Activated naive CD8-positive, alpha-beta T cell treated with anti-CD3 and anti-CD28 coated beads, Interleukin-2, amount 10 ng/mL, durations not matched to agents 7 days and 5 days (primary cell): ENCODE measurements at regions not wholly inside any gene's neighbourhood (a gene's known extent, or its start where the extent isn't known, plus 50 kb on each side); places are given as distances from the start of the nearest gene placed in this dataset.

Source experiments
- ATAC-seq: fragments of 150-1000 bp; cut with Tn5 transposase; one replicate; pipeline ENCODE4 v1.10.0; 2021; ENCODE audit warnings: low read depth, moderate library complexity
- POLR2A ChIA-PET: fragments of 350-600 bp; sonication (Branson Sonifier 250); formaldehyde crosslinking; loops from one replicate; lab custom pipeline; 2021; ENCODE audit warnings: antibody characterized with exemption; lab: Charles Lee
- DNase-seq: peaks from one replicate; pipeline ENCODE4 v3.0.0; 2021
- H3K27ac Mint-ChIP-seq: one replicate; pipeline ENCODE4 v1.8.0; 2022; ENCODE audit warnings: mild to moderate bottlenecking, mixed read lengths
- H3K27me3 Mint-ChIP-seq: one replicate; pipeline ENCODE4 v1.8.0; 2022; ENCODE audit warnings: mild to moderate bottlenecking, moderate library complexity, mixed read lengths
- H3K36me3 Mint-ChIP-seq: one replicate; pipeline ENCODE4 v1.8.0; 2021; ENCODE audit warnings: mild to moderate bottlenecking, mixed read lengths
- H3K4me1 Mint-ChIP-seq: one replicate; pipeline ENCODE4 v1.8.0; 2021; ENCODE audit warnings: mixed read lengths
- H3K4me3 Mint-ChIP-seq: one replicate; pipeline ENCODE4 v1.8.0; 2022; ENCODE audit warnings: mild to moderate bottlenecking, moderate library complexity, mixed read lengths
- H3K9me3 Mint-ChIP-seq: one replicate; pipeline ENCODE4 v1.8.0; 2021; ENCODE audit warnings: mixed read lengths

- no peaks in the 10 kb centered on the region for H3K36me3 Mint-ChIP-seq
- H3K9me3 Mint-ChIP-seq = peaks cover 1% of the 10 kb centered on the region
- POLR2A ChIA-PET = no interaction called here
- peaks cover 2% of the 10 kb centered on the region for H3K27me3 Mint-ChIP-seq
- no peak overlapping the region for H3K4me3 Mint-ChIP-seq
- no peaks in the 10 kb centered on the region for H3K4me1 Mint-ChIP-seq
- DNase-seq (no peak), ATAC-seq (no peak)
- no peak overlapping the region for H3K27ac Mint-ChIP-seq
These were observed 120.1 kb upstream of the CHST15 start for GRCh38 chr10:124213471-124213870.

DNA sequence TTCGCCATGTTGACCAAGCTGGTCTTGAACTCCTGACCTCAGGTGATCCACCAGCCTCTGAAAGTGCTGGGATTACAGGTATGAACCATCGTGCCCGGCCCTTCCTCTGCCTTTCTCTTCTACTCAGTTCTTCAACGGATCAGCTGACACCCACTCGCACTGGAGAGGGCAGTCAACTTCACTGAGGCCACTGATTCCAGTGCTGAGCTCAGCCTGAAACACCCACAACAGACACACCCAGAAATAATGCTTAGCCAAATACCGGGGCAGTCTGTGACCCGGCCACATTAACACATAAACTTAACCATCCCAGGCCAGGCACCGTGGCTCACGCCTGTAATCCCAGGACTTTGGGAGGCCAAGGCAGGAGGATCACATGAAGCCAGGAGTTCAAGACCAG lies 119.3 kb upstream of the CHST15 start:
- H3K27me3 Mint-ChIP-seq = peaks cover 2% of the 10 kb centered on the region
- no peak for ATAC-seq
- no peaks in the 10 kb centered on the region for H3K4me1 Mint-ChIP-seq
- H3K4me3 Mint-ChIP-seq = no peak overlapping the region
- POLR2A ChIA-PET = no interaction called here
- H3K27ac Mint-ChIP-seq = no peak overlapping the region
- H3K9me3 Mint-ChIP-seq = peaks cover 1% of the 10 kb centered on the region
- no peak for DNase-seq
- no peaks in the 10 kb centered on the region for H3K36me3 Mint-ChIP-seq

DNA sequence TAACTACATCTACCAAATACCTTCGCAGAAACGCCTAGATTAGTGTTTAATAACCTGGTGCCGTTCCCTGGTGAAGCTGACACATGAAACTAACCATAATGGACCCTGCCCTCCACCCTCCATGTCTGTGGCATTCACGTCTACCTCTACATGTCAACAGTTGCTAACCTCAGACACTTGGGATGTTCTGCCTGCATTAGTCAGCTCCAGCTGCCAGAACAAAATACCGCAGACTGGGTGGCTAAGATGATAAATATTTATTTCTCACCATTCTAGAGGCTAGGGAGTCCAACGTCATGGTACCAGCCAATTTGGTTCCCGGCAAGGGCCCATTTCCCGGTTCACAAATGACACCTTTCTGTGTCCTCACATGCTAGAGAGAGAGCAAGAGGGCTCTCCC lies 118.5 kb upstream of the CHST15 start:
- Mint-ChIP-seq H3K27me3 (peaks cover 5% of the 10 kb centered on the region), H3K27ac (no peak overlapping the region), H3K9me3 (peaks cover 3% of the 10 kb centered on the region), H3K4me3 (no peak overlapping the region), H3K4me1 (no peaks in the 10 kb centered on the region), H3K36me3 (no peaks in the 10 kb centered on the region)
- POLR2A ChIA-PET = interaction anchor here (0.6 kb wide), 1 partner anchor 738 kb away, joined by 4 read pairs; no protein-coding TSS in a partner anchor
- no peak for DNase-seq
- no peak for ATAC-seq

- Mint-ChIP-seq H3K36me3 (no peaks in the 10 kb centered on the region), H3K9me3 (peaks cover 3% of the 10 kb centered on the region), H3K4me1 (no peaks in the 10 kb centered on the region), H3K27me3 (peaks cover 3% of the 10 kb centered on the region), H3K27ac (no peak overlapping the region), H3K4me3 (no peak overlapping the region)
- no peak for DNase-seq
- no peak for ATAC-seq
- POLR2A ChIA-PET = no interaction called here
These were observed 116.9 kb upstream of the CHST15 start for GRCh38 chr10:124210263-124210662.

GRCh38 chr10:124207391-124207790 lies 114.0 kb upstream of the CHST15 start:
- Mint-ChIP-seq H3K36me3 (no peaks in the 10 kb centered on the region), H3K27me3 (peaks cover 5% of the 10 kb centered on the region), H3K27ac (no peak overlapping the region), H3K4me1 (no peaks in the 10 kb centered on the region), H3K9me3 (peaks cover 2% of the 10 kb centered on the region), H3K4me3 (no peak overlapping the region)
- DNase-seq = no peak
- POLR2A ChIA-PET = no interaction called here
- ATAC-seq = no peak

DNA sequence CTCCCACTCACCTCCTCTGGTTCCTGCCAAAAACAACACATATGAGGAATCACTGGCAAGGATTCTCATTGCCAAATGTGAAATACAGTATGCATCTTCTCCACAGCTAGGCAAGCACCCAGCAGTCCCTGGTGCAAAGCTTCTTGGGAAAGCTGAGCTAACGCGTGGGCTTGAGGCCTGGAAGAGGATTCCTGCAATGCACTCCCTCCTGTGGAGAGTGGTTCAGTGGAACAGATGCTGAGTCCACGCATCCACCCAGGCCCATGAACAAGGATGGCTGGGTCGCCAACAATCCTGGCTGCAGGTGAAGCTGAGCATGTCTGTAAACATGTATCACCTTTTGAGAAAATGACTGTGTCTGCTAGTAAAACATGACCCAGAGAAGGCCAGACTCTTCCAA lies 113.2 kb upstream of the CHST15 start:
- Mint-ChIP-seq H3K27ac (no peak overlapping the region), H3K36me3 (no peaks in the 10 kb centered on the region), H3K27me3 (peaks cover 7% of the 10 kb centered on the region), H3K4me3 (no peak overlapping the region), H3K4me1 (no peaks in the 10 kb centered on the region), H3K9me3 (peaks cover 2% of the 10 kb centered on the region)
- no peak for DNase-seq
- POLR2A ChIA-PET = no interaction called here
- ATAC-seq = no peak

GRCh38 chr10:124205432-124205831 lies 112.0 kb upstream of the CHST15 start:
- no peaks in the 10 kb centered on the region for H3K36me3 Mint-ChIP-seq
- H3K9me3 Mint-ChIP-seq = peaks cover 2% of the 10 kb centered on the region
- ATAC-seq (no peak), DNase-seq (no peak)
- H3K27ac Mint-ChIP-seq = no peak overlapping the region
- POLR2A ChIA-PET = no interaction called here
- H3K27me3 Mint-ChIP-seq = peaks cover 7% of the 10 kb centered on the region
- H3K4me1 Mint-ChIP-seq = no peaks in the 10 kb centered on the region
- no peak overlapping the region for H3K4me3 Mint-ChIP-seq

GRCh38 chr10:124204726-124205125 lies 111.3 kb upstream of the CHST15 start:
- H3K9me3 Mint-ChIP-seq = peaks cover 2% of the 10 kb centered on the region
- no peak overlapping the region for H3K4me3 Mint-ChIP-seq
- H3K27me3 Mint-ChIP-seq = peaks cover 7% of the 10 kb centered on the region
- H3K36me3 Mint-ChIP-seq = no peaks in the 10 kb centered on the region
- H3K4me1 Mint-ChIP-seq = no peaks in the 10 kb centered on the region
- DNase-seq (no peak), ATAC-seq (no peak)
- no peak overlapping the region for H3K27ac Mint-ChIP-seq
- POLR2A ChIA-PET = interaction anchor here (0.5 kb wide), 1 partner anchor 250 kb away, joined by 5 read pairs; no protein-coding TSS in a partner anchor

DNA sequence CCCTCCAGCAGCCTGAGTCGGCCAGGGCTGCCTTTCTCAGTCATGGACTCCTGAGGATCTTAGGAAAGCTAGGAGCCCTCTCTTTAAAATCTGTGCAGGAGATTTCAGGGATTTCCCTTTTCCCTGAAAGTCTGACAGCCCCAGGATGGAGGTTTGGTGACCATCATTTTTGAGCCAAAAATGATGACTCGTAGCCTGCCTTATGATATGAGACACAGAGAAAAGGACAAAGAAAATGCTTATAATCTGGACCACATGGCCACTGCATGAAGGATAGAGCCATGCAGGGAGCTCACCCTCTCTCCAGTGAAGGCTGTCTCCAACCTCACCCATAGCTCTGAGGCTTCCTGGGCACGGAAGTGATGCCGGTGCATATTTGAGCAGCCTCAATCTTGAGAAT lies 106.6 kb upstream of the CHST15 start:
- no peak overlapping the region for H3K27ac Mint-ChIP-seq

DNA sequence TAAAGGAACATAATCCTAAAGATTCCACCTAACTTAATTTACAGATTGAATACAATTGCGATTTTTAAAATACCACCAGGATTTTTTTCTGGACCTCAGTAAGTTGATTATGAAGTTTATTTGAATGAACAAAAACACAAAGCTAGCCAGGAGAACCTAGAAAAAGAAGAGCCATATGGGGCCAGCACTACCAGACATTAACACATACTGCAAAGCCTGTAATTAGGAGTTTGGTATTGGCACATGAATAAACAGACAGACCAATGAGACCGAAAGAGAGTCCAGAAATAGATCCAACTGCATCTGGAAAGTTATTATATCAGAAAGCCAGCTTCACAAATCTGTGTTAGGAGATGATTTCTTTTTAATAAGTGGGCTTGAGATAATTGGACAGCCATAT lies 105.5 kb upstream of the CHST15 start:
- no peaks in the 10 kb centered on the region for H3K36me3 Mint-ChIP-seq
- H3K4me3 Mint-ChIP-seq = no peak overlapping the region
- H3K27me3 Mint-ChIP-seq = peaks cover 8% of the 10 kb centered on the region
- no peak overlapping the region for H3K27ac Mint-ChIP-seq
- peaks cover 3% of the 10 kb centered on the region for H3K4me1 Mint-ChIP-seq
- ATAC-seq (no peak), DNase-seq (no peak)
- H3K9me3 Mint-ChIP-seq = no peaks in the 10 kb centered on the region
- POLR2A ChIA-PET = no interaction called here

More for the DNA sequence above, 106.6 kb upstream of the CHST15 start:
- H3K36me3 Mint-ChIP-seq = no peaks in the 10 kb centered on the region
- POLR2A ChIA-PET = no interaction called here
- H3K4me3 Mint-ChIP-seq = no peak overlapping the region
- no peaks in the 10 kb centered on the region for H3K9me3 Mint-ChIP-seq
- H3K27me3 Mint-ChIP-seq = peaks cover 8% of the 10 kb centered on the region
- no peak for ATAC-seq
- no peak for DNase-seq
- H3K4me1 Mint-ChIP-seq = peaks cover 3% of the 10 kb centered on the region

DNA sequence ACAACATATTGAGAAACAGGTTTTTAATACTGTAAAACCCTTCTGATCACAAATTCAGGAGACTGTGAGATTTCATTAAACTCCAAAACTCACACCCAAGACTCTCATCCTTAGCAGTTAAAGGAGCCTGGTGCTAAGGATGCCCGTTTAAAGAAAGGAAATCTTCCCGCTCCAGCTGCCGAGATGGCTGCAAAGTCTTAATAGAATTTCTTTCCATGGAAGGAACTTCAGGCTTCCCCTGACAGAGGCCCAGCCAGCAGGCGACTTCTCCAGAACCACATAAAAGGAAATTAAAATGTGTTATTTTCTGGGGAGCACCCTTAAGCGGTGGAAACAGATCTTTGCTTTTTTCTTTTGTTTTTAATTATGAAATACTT lies 104.7 kb upstream of the CHST15 start:
- DNase-seq = no peak
- POLR2A ChIA-PET = no interaction called here
- H3K36me3 Mint-ChIP-seq = no peaks in the 10 kb centered on the region
- H3K4me1 Mint-ChIP-seq = peaks cover 3% of the 10 kb centered on the region
- H3K27me3 Mint-ChIP-seq = peaks cover 8% of the 10 kb centered on the region
- H3K27ac Mint-ChIP-seq = no peak overlapping the region
- no peaks in the 10 kb centered on the region for H3K9me3 Mint-ChIP-seq
- no peak for ATAC-seq
- H3K4me3 Mint-ChIP-seq = no peak overlapping the region

DNA sequence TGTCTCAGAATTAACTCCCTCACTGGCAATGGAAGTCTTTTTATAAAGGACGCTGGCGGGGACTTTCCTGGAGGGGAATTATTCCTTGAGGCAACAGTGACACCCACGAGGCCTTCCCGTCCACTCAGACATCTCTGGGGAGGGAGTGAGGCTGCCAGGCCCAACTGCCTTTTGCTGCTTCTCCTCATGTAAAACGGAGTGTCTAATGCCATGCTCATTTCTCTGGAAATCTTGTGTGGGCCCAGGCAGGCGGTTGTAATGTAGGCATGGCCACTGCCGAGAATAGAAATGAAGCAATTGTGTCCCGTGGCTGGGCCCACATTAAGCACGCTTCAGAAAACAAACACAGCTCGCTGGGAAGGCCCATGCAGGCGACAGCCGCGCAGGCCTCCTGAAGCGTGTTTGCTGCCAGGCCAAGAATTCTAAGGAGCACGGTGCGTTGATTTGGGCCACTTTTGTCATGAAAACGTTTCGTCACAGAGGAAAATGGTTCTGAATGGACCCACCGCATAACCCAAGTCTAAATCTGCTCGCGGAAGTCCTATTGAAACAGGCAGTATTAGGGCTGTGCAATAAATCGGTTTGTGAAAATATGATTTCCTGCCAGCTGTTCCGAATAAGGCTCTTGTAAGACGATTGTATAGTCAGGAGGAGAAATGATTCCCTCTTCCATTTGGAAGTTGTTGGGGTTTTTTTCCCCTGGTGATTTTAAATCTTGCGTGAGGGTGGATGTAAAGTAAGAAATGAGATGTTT lies 104.2 kb upstream of the CHST15 start:
- ATAC-seq (no peak), DNase-seq (no peak)
- no peak overlapping the region for H3K4me3 Mint-ChIP-seq
- peaks cover 3% of the 10 kb centered on the region for H3K4me1 Mint-ChIP-seq
- POLR2A ChIA-PET = no interaction called here
- no peaks in the 10 kb centered on the region for H3K9me3 Mint-ChIP-seq
- peaks cover 12% of the 10 kb centered on the region for H3K27me3 Mint-ChIP-seq
- H3K36me3 Mint-ChIP-seq = no peaks in the 10 kb centered on the region
- no peak overlapping the region for H3K27ac Mint-ChIP-seq

GRCh38 chr10:124196659-124197058 lies 103.3 kb upstream of the CHST15 start:
- ATAC-seq = no peak
- Mint-ChIP-seq H3K4me3 (no peak overlapping the region), H3K9me3 (no peaks in the 10 kb centered on the region), H3K36me3 (no peaks in the 10 kb centered on the region), H3K27me3 (peaks cover 15% of the 10 kb centered on the region), H3K4me1 (peaks cover 3% of the 10 kb centered on the region), H3K27ac (no peak overlapping the region)
- POLR2A ChIA-PET = no interaction called here
- no peak for DNase-seq

DNA sequence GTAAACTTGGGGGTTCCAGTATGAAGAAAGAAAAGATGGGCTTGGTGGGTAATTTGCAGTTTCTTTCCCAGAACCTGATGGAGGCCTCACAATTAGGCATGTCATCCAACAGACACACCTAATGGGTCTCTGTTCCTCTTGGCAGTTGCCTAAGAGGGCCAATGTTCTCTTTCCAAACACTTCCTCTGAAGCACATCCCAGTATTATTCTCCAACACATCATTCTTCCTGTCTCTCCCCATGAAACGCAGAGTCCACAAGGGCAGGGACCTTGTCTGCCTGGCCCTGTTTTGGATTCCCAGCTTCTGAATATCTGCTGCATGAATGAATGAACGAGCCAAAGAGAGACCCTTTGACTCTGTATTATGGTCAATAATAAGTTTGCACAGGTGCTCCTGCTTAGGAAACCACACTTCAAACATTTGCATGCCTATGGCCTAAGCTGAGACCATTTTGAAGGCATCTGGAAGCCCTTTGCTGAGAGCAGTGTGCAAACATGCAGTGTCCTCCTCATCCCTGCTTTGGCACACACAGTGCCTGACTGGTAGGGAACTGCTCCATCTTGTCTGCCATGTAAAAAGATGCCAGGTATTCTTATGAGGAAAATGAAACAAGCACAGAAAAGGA lies 100.9 kb upstream of the CHST15 start:
- POLR2A ChIA-PET = no interaction called here
- Mint-ChIP-seq H3K27me3 (peaks cover 28% of the 10 kb centered on the region), H3K4me1 (peaks cover 3% of the 10 kb centered on the region), H3K36me3 (no peaks in the 10 kb centered on the region), H3K27ac (no peak overlapping the region), H3K4me3 (no peak overlapping the region), H3K9me3 (no peaks in the 10 kb centered on the region)
- ATAC-seq = no peak
- DNase-seq = no peak
